Endothelial cell of umbilical vein (primary cell): ENCODE measurements at regions not wholly inside any gene's neighbourhood (a gene's known extent, or its start where the extent isn't known, plus 50 kb on each side); places are given as distances from the start of the nearest gene placed in this dataset.

Source experiments
- BruUV-seq: library from RNA; stranded (reverse); fragments of 400-500 nt; replicated peaks from 2 replicates; lab custom pipeline; 2021; lab: Mats Ljungman, UMichigan
- CTCF ChIA-PET: fragments of 300-600, 350-600 bp; sonication (Branson Sonifier 250); formaldehyde crosslinking; loops from one replicate; lab custom pipeline; 2021; ENCODE audit warnings: antibody characterized with exemption, inconsistent platforms; lab: Charles Lee
- POLR2A ChIA-PET: fragments of 300-600, 350-600 bp; sonication (Branson Sonifier 250); formaldehyde crosslinking; loops from one replicate; lab custom pipeline; 2021; ENCODE audit warnings: antibody characterized with exemption, inconsistent platforms; lab: Charles Lee
- DNase-seq: peaks from one replicate; pipeline ENCODE4 v3.0.0-alpha.2; 2011; ENCODE audit warnings: low read depth, low spot score
- FAIRE-seq: peaks from 2 replicates; lab custom pipeline; 2011; peaks lifted over from hg19 to GRCh38; lab: Jason Lieb, UNC
- H2AFZ ChIP-seq: 2 replicates; pipeline ENCODE4 v1.6.0; 2012; ENCODE audit warnings: low read depth, low read length, control low read depth, inconsistent platforms
- H3K27ac ChIP-seq: 2 replicates; pipeline ENCODE4 v1.5.1; 2011; ENCODE audit warnings: low read depth, mild to moderate bottlenecking, control low read depth, low read length, moderate library complexity; ENCODE audit not compliant: insufficient read depth
- H3K27me3 ChIP-seq, 2 experiments: 2 replicates each; pipeline versions ENCODE4 v1.6.0 to v1.6.1; 2011; ENCODE audit warnings: low read length in 2 of 2, mixed read lengths in 1 of 2; ENCODE audit not compliant: control insufficient read depth in 2 of 2, insufficient read depth in 2 of 2
- H3K36me3 ChIP-seq, 2 experiments: 2 replicates in 1 of 2; 3 replicates in 1 of 2; pipeline ENCODE4 v1.5.1; 2011; ENCODE audit warnings: low read length in 2 of 2, mild to moderate bottlenecking in 1 of 2, moderate library complexity in 1 of 2; ENCODE audit not compliant: control insufficient read depth in 2 of 2, insufficient read depth in 2 of 2; ENCODE audit errors: extremely low read depth in 1 of 2
- H3K4me1 ChIP-seq: 3 replicates; pipeline ENCODE4 v1.5.1; 2011; ENCODE audit warnings: mild to moderate bottlenecking, low read length; ENCODE audit not compliant: control insufficient read depth, insufficient read depth; ENCODE audit errors: extremely low read depth
- H3K4me2 ChIP-seq: 2 replicates; pipeline ENCODE4 v1.6.1; 2011; ENCODE audit warnings: low read length, control low read depth, mixed read lengths; ENCODE audit not compliant: insufficient read depth
- H3K4me3 ChIP-seq, 3 experiments: fragments of 200-600 bp in 1 of 3; sonication (generic), shearing (Covaris generic) in 1 of 3; replicated peaks in 1 of 3; 2 replicates each; pipeline ENCODE4 v1.5.1; 2011 to 2016; ENCODE audit warnings: control low read depth in 3 of 3, low read length in 3 of 3, mild to moderate bottlenecking in 2 of 3, inconsistent platforms in 1 of 3, low read depth in 1 of 3, moderate library complexity in 1 of 3; ENCODE audit not compliant: insufficient read depth in 1 of 3
- H3K79me2 ChIP-seq: 2 replicates; pipeline ENCODE4 v1.6.0; 2012; ENCODE audit warnings: low read length, inconsistent platforms; ENCODE audit not compliant: control insufficient read depth, insufficient read depth
- H3K9ac ChIP-seq: replicated peaks from 2 replicates; pipeline ENCODE3; 2011; ENCODE audit warnings: low read length, control low read depth; ENCODE audit not compliant: insufficient read depth; ENCODE audit errors: extremely low read depth
- H3K9me1 ChIP-seq: replicated peaks from 3 replicates; pipeline ENCODE4 v1.6.0; 2011; ENCODE audit warnings: mild to moderate bottlenecking, low read length; ENCODE audit not compliant: control insufficient read depth, insufficient read depth; ENCODE audit errors: extremely low read depth
- H3K9me3 ChIP-seq: replicated peaks from 2 replicates; pipeline ENCODE4 v1.5.1; 2012; ENCODE audit warnings: low read length, inconsistent platforms; ENCODE audit not compliant: control insufficient read depth, insufficient read depth
- H4K20me1 ChIP-seq: replicated peaks from 2 replicates; pipeline ENCODE3; 2011; ENCODE audit warnings: mild to moderate bottlenecking, low read length; ENCODE audit not compliant: control insufficient read depth, insufficient read depth; ENCODE audit errors: extremely low read depth
- CTCF ChIP-seq, 2 donors: IDR thresholded peaks; 1 replicate in 1 of 2; 2 replicates in 1 of 2; pipeline ENCODE4 v1.5.1; 2011; ENCODE audit warnings: low read length in 2 of 2, mild to moderate bottlenecking in 2 of 2, moderate library complexity in 2 of 2, control low read depth in 1 of 2, inconsistent platforms in 1 of 2, low read depth in 1 of 2; ENCODE audit not compliant: insufficient read depth in 1 of 2; ENCODE audit errors: extremely low read depth in 1 of 2
- EZH2 ChIP-seq: IDR thresholded peaks from 2 replicates; pipeline ENCODE4 v1.6.1; 2012; ENCODE audit warnings: borderline replicate concordance, low read depth, mild to moderate bottlenecking, moderate library complexity, low read length, inconsistent platforms; ENCODE audit not compliant: severe bottlenecking
- FOS ChIP-seq: IDR thresholded peaks from 2 replicates; pipeline ENCODE4 v1.6.1; 2011; ENCODE audit warnings: mild to moderate bottlenecking, low read length, moderate library complexity, borderline replicate concordance; ENCODE audit not compliant: insufficient read depth
- GATA2 ChIP-seq: IDR thresholded peaks from 2 replicates; pipeline ENCODE4 v1.7.0; 2011; ENCODE audit warnings: low read depth, mild to moderate bottlenecking, moderate library complexity, mixed read lengths, low read length; ENCODE audit not compliant: insufficient read length, insufficient read depth
- JUN ChIP-seq: IDR thresholded peaks from 2 replicates; pipeline ENCODE4 v1.6.1; 2011; ENCODE audit warnings: borderline replicate concordance, low read depth; ENCODE audit not compliant: insufficient read length, insufficient read depth
- MAX ChIP-seq: IDR thresholded peaks from 2 replicates; pipeline ENCODE4 v1.6.1; 2011; ENCODE audit not compliant: insufficient read depth, insufficient read length
- MYC ChIP-seq: IDR thresholded peaks from one replicate; pipeline ENCODE4 v1.6.1; 2011; ENCODE audit warnings: mild to moderate bottlenecking, low read depth, low read length
- POLR2A ChIP-seq: IDR thresholded peaks from 2 replicates; pipeline ENCODE4 v1.6.1; 2012; ENCODE audit warnings: low read depth, mild to moderate bottlenecking, control low read depth, low read length
- POLR2AphosphoS5 ChIP-seq: IDR thresholded peaks from 2 replicates; pipeline ENCODE4 v1.6.1; 2012; ENCODE audit warnings: low read depth, mild to moderate bottlenecking, control low read depth, low read length, moderate library complexity; ENCODE audit not compliant: insufficient read depth
- dilution Hi-C: fragments of 300-500 bp; cut with MboI; formaldehyde crosslinking; loops from one replicate; pipeline ENCODE4 v1.15.0; 2019; ENCODE audit warnings: low sequenced_read_pairs; ENCODE audit not compliant: extremely low pct_ligation_motif_present
- intact Hi-C: fragments of 100-400 bp; cut with micrococcal nuclease; formaldehyde crosslinking; loops from one replicate; pipeline ENCODE4 v1.10.0; 2022

- no peak for FAIRE-seq
- Histone ChIP-seq H3K9me1 (no peaks in the 10 kb centered on the region), H3K27ac (no peak overlapping the region), H3K4me2 (no peak overlapping the region), H3K27me3 (no peaks in the 10 kb centered on the region), H3K4me3 (no peak overlapping the region), H3K9ac (no peak overlapping the region), H3K9me3 (no peaks in the 10 kb centered on the region), H4K20me1 (no peaks in the 10 kb centered on the region), H3K79me2 (no peaks in the 10 kb centered on the region), H3K4me1 (peaks cover 17% of the 10 kb centered on the region), H3K36me3 (no peaks in the 10 kb centered on the region), H2AFZ (no peak overlapping the region)
- DNase-seq: no peak
- intact Hi-C loops (no loop called here), dilution Hi-C loops (no loop called here)
- CTCF ChIA-PET: interaction anchor here (1.0 kb wide), 1 partner anchor 16 kb away, joined by 3 read pairs; no protein-coding TSS in a partner anchor
- POLR2A ChIA-PET: no interaction called here
- BruUV-seq: no TSS peak
- TF ChIP-seq FOS: no peak
- TF ChIP-seq POLR2AphosphoS5: no peak
- TF ChIP-seq POLR2A: no peak
- no peak for TF ChIP-seq JUN
- no peak for TF ChIP-seq MYC
- no peak for TF ChIP-seq EZH2
- no peak for TF ChIP-seq CTCF (IDR thresholded peaks at IDR 0.05; ENCODE audit: extremely low read depth in 1 of 2, insufficient read depth in 1 of 2, low read depth in 1 of 2, low read length in 2 of 2)
- no peak for TF ChIP-seq GATA2
- no peak for TF ChIP-seq MAX
Measured at GRCh38 chr6:141550471-141550870, 582.3 kb upstream of the GJE1 start.
